T-helper 1 cell treated with Interleukin-12 subunit alpha and Interleukin-12 subunit beta and Interleukin-4 antibody, amounts not matched to agents 30 μg/mL and 1 μg/mL, for 36 hours (primary cell): ENCODE measurements at regions not wholly inside any gene's neighbourhood (a gene's known extent, or its start where the extent isn't known, plus 50 kb on each side); places are given as distances from the start of the nearest gene placed in this dataset.

Source experiments
- H3K27ac Mint-ChIP-seq: one replicate; pipeline ENCODE4 v1.8.0; 2021; ENCODE audit warnings: mild to moderate bottlenecking, mixed read lengths
- H3K27me3 Mint-ChIP-seq: one replicate; pipeline ENCODE4 v1.8.0; 2021; ENCODE audit warnings: low read depth, mixed read lengths
- H3K36me3 Mint-ChIP-seq: one replicate; pipeline ENCODE4 v1.8.0; 2021; ENCODE audit warnings: low read depth, mixed read lengths
- H3K4me1 Mint-ChIP-seq: one replicate; pipeline ENCODE4 v1.8.0; 2021; ENCODE audit warnings: low read depth, mixed read lengths
- H3K4me3 Mint-ChIP-seq: one replicate; pipeline ENCODE4 v1.8.0; 2021; ENCODE audit warnings: mild to moderate bottlenecking, moderate library complexity, mixed read lengths
- H3K9me3 Mint-ChIP-seq: one replicate; pipeline ENCODE4 v1.8.0; 2021; ENCODE audit warnings: mixed read lengths

DNA sequence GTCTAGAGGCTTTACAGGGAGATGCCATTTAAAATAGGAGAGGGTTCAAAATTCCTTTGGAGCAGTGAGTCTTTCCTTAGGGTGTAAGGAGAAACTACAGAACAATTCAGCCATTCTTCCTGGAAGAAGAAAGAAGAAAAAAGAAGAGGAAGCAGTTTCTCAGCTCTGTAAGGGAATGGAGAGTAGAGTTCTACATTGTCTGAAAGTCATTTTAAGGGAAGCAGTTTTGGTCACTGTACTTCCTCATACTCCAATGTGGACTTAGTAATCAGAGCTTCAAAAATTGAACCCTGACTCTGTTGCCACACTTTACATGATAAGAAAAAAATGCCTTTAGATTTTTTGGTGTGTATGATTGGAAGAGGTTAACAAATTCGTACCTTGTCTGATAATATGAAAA is 122.4 kb downstream of the LRRC70 start:
- no peaks in the 10 kb centered on the region for H3K9me3 Mint-ChIP-seq
- no peaks in the 10 kb centered on the region for H3K27me3 Mint-ChIP-seq
- no peak overlapping the region for H3K27ac Mint-ChIP-seq
- no peaks in the 10 kb centered on the region for H3K4me1 Mint-ChIP-seq
- H3K4me3 Mint-ChIP-seq: no peak overlapping the region
- no peaks in the 10 kb centered on the region for H3K36me3 Mint-ChIP-seq

DNA sequence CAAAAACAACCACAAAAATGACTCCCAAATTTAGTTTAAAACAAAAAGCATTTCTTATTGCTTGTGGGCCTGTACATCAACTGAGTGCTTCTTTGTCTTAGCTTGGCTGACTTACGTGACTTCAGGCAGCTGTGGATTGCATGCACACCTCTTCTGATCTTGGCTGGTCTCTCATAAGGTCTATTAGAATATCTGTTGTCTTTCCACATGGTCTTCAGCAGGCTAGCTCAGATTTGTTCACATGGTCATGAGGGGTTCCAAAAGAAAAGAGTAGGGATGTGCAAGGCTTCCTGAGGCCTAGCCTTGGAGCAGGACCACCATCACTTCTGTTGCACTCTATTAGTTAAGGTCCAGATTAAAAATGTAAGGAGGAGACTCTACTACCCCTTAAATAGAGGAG is 120.1 kb downstream of the LRRC70 start:
- no peaks in the 10 kb centered on the region for H3K36me3 Mint-ChIP-seq
- H3K4me3 Mint-ChIP-seq: no peak overlapping the region
- no peaks in the 10 kb centered on the region for H3K4me1 Mint-ChIP-seq
- no peaks in the 10 kb centered on the region for H3K9me3 Mint-ChIP-seq
- no peaks in the 10 kb centered on the region for H3K27me3 Mint-ChIP-seq
- H3K27ac Mint-ChIP-seq: no peak overlapping the region

DNA sequence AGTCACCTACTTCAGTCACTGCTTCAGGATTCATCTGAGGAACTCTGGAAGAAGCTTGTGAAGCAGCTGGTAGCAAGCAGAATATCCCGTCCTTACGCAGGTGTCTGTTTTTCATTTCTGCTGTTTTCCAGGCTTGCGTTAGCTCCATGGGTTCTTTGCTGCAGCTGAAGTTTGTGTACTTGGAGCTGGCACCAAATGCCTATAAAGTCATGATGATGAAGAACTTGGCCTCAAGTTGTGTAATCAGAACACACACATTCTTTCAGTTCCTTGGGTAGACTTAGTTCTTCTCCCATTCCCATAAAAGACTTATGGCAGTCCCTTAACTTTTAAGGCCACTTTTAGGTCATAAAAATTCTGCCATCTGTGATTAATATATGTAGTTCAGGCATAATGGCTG is 116.7 kb downstream of the LRRC70 start:
- no peak overlapping the region for H3K4me3 Mint-ChIP-seq
- H3K36me3 Mint-ChIP-seq: no peaks in the 10 kb centered on the region
- H3K4me1 Mint-ChIP-seq: peaks cover 2% of the 10 kb centered on the region
- H3K27ac Mint-ChIP-seq: no peak overlapping the region
- no peaks in the 10 kb centered on the region for H3K9me3 Mint-ChIP-seq
- no peaks in the 10 kb centered on the region for H3K27me3 Mint-ChIP-seq

- Mint-ChIP-seq H3K4me3 (no peak overlapping the region), H3K9me3 (no peaks in the 10 kb centered on the region), H3K27ac (no peak overlapping the region), H3K4me1 (peaks cover 9% of the 10 kb centered on the region), H3K27me3 (no peaks in the 10 kb centered on the region), H3K36me3 (no peaks in the 10 kb centered on the region)
Measured at GRCh38 chr5:62692946-62693713, 114.5 kb downstream of the LRRC70 start.

- no peak overlapping the region for H3K4me3 Mint-ChIP-seq
- H3K27ac Mint-ChIP-seq: no peak overlapping the region
- no peaks in the 10 kb centered on the region for H3K36me3 Mint-ChIP-seq
- H3K4me1 Mint-ChIP-seq: peaks cover 9% of the 10 kb centered on the region
- H3K27me3 Mint-ChIP-seq: no peaks in the 10 kb centered on the region
- no peaks in the 10 kb centered on the region for H3K9me3 Mint-ChIP-seq
Measured at GRCh38 chr5:62691946-62692345, 113.3 kb downstream of the LRRC70 start.

DNA sequence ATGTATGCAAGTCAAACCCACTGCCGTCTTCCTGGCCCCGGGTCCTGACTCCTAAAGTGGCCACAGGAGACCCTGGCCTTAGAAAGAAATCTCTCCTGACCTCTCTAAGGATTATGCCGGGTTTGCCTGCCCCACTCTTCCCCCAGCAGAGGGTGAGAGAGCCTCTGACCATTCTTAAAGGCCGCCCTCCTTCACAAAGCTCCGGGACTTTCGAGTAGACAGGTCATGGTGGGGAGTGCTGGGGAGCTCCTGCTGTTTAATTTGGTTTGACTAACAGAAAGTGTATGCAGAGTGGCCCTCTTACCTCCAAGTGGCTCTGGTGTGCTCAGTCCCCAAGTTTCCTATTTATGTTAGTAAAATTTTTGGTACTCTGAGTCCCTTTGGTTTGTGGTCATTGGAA is 111.8 kb downstream of the LRRC70 start:
- H3K4me3 Mint-ChIP-seq: no peak overlapping the region
- H3K4me1 Mint-ChIP-seq: peaks cover 9% of the 10 kb centered on the region
- H3K27ac Mint-ChIP-seq: peak overlapping the region; percentile 19
- H3K36me3 Mint-ChIP-seq: no peaks in the 10 kb centered on the region
- no peaks in the 10 kb centered on the region for H3K27me3 Mint-ChIP-seq
- peaks cover 4% of the 10 kb centered on the region for H3K9me3 Mint-ChIP-seq

- H3K27me3 Mint-ChIP-seq: no peaks in the 10 kb centered on the region
- H3K27ac Mint-ChIP-seq: peak overlapping the region; percentile 19
- H3K9me3 Mint-ChIP-seq: peaks cover 4% of the 10 kb centered on the region
- no peaks in the 10 kb centered on the region for H3K36me3 Mint-ChIP-seq
- H3K4me1 Mint-ChIP-seq: peaks cover 9% of the 10 kb centered on the region
- peak overlapping the region; percentile 17 for H3K4me3 Mint-ChIP-seq
Measured at GRCh38 chr5:62689599-62690368, 111.2 kb downstream of the LRRC70 start.

DNA sequence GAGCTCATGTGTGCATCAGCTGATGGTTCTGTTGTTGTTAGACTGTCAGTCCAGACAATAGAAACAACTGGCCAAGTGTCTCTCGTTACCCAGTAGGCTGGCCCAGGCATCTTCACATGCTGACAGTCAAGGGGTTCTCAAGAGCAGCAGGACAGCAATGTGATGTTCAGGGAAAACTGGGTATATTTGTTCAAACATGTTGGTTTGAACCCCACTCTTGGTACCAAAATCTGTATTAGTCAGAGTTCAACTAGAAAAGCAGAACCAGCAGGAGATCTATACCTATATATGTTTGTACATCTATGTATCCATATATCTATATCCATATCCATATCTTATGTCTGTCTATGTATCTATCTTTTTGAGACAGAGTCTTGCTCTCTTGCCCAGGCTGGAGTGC is 108.1 kb downstream of the LRRC70 start:
- Mint-ChIP-seq H3K9me3 (peaks cover 4% of the 10 kb centered on the region), H3K4me3 (no peak overlapping the region), H3K27ac (no peak overlapping the region), H3K36me3 (no peaks in the 10 kb centered on the region), H3K4me1 (peaks cover 9% of the 10 kb centered on the region), H3K27me3 (peaks cover 4% of the 10 kb centered on the region)

GRCh38 chr5:62685221-62685620 is 106.6 kb downstream of the LRRC70 start:
- H3K9me3 Mint-ChIP-seq: peaks cover 4% of the 10 kb centered on the region
- peaks cover 7% of the 10 kb centered on the region for H3K4me1 Mint-ChIP-seq
- peaks cover 4% of the 10 kb centered on the region for H3K27me3 Mint-ChIP-seq
- no peak overlapping the region for H3K4me3 Mint-ChIP-seq
- no peak overlapping the region for H3K27ac Mint-ChIP-seq
- no peaks in the 10 kb centered on the region for H3K36me3 Mint-ChIP-seq

- no peak overlapping the region for H3K27ac Mint-ChIP-seq
- no peak overlapping the region for H3K4me3 Mint-ChIP-seq
- H3K9me3 Mint-ChIP-seq: peaks cover 4% of the 10 kb centered on the region
- H3K4me1 Mint-ChIP-seq: no peaks in the 10 kb centered on the region
- peaks cover 4% of the 10 kb centered on the region for H3K27me3 Mint-ChIP-seq
- H3K36me3 Mint-ChIP-seq: no peaks in the 10 kb centered on the region
Measured at GRCh38 chr5:62684310-62684709, 105.7 kb downstream of the LRRC70 start.

DNA sequence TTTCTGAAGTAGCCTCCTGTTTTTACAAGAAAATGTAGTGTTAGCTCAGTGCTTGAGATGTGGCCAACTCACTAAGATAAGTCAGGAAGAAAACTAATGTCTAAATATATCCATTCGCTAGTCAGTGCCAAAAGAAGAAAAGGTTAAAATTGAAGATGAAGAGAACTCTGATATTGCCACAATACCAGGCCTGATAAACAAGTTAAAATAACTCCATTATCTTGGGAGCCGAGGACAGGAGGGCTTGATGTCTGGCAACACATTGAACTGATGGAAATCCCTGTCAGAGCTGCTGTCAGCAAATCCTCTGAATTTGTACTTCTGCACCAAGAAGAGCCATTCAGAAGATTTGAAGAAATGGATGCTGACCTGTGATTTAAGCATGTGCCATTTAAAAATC is 103.4 kb downstream of the LRRC70 start:
- no peaks in the 10 kb centered on the region for H3K4me1 Mint-ChIP-seq

GRCh38 chr5:62681117-62681850 is 102.7 kb downstream of the LRRC70 start:
- Mint-ChIP-seq H3K27ac (no peak overlapping the region), H3K4me3 (no peak overlapping the region), H3K36me3 (no peaks in the 10 kb centered on the region), H3K9me3 (peaks cover 11% of the 10 kb centered on the region), H3K27me3 (peaks cover 4% of the 10 kb centered on the region), H3K4me1 (no peaks in the 10 kb centered on the region)

More for the DNA sequence above, 103.4 kb downstream of the LRRC70 start:
- H3K27me3 Mint-ChIP-seq: peaks cover 4% of the 10 kb centered on the region
- peaks cover 15% of the 10 kb centered on the region for H3K9me3 Mint-ChIP-seq
- no peak overlapping the region for H3K4me3 Mint-ChIP-seq
- H3K27ac Mint-ChIP-seq: no peak overlapping the region
- no peaks in the 10 kb centered on the region for H3K36me3 Mint-ChIP-seq

DNA sequence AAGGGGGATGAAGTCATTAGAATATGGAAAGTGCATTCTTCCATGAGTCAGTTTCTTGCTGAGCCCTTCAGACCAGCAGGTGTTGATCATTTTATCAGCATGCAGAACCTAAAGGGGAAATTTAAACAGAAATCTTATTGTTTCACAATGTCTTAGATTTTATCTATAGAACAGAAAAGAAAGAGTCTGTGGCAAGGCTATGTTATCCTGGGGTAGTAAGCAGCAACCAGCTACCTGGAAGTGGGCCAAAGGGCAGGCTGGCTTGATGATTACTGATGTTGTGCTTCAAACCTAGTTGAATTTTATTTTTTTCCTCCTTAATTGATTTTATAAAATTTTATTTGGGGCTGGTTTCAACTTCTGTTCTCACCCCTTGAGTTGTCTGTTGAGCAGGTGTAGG is 101.5 kb downstream of the LRRC70 start:
- Mint-ChIP-seq H3K9me3 (peaks cover 20% of the 10 kb centered on the region), H3K4me3 (no peak overlapping the region), H3K27me3 (peaks cover 4% of the 10 kb centered on the region), H3K36me3 (no peaks in the 10 kb centered on the region), H3K27ac (no peak overlapping the region), H3K4me1 (no peaks in the 10 kb centered on the region)
